Loucy (cell line): ENCODE measurements at regions not wholly inside any gene's neighbourhood (a gene's known extent, or its start where the extent isn't known, plus 50 kb on each side); places are given as distances from the start of the nearest gene placed in this dataset.
"Not testable (repeated sequence)": the region's sequence is repeated elsewhere in the genome, so short reads cannot be mapped to it uniquely, and the experiment has no call there.

Source experiments
- CTCF ChIP-seq: fragments of 200-600 bp; sonication (generic); conservative IDR thresholded peaks from 2 replicates; pipeline ENCODE4 v1.5.1; 2014; ENCODE audit warnings: mild to moderate bottlenecking, antibody characterized with exemption, low read length
- EZH2phosphoT487 ChIP-seq: fragments of 200-600 bp; IDR thresholded peaks from 2 replicates; pipeline ENCODE4 v1.6.1; 2018; ENCODE audit warnings: antibody characterized with exemption, mild to moderate bottlenecking, moderate library complexity, borderline replicate concordance

GRCh38 chr21:5111197-5111596, 5410.2 kb upstream of the TPTE start:
- not testable (repeated sequence) for TF ChIP-seq CTCF, EZH2phosphoT487
